ENCODE measurements at regions not wholly inside any gene's neighbourhood (a gene's known extent, or its start where the extent isn't known, plus 50 kb on each side); places are given as distances from the start of the nearest gene placed in this dataset.

GRCh38 chr6:169896826-169897456 is 145.5 kb downstream of the ERMARD start:
- no peak for DNase-seq
- Histone ChIP-seq H3K4me1 (ENCODE audit: control insufficient read depth in 1 of 2, insufficient read depth in 2 of 2, low read depth in 1 of 2, low read length in 1 of 2) (no peaks in the 10 kb centered on the region), H3K79me2 (ENCODE audit: insufficient read depth) (no peaks in the 10 kb centered on the region), H3K9me2 (no peaks in the 10 kb centered on the region), H2AFZ (ENCODE audit: low read depth) (no peak overlapping the region), H3F3A (replicated peaks; ENCODE audit: insufficient read depth) (no peaks in the 10 kb centered on the region), H4K20me1 (ENCODE audit: insufficient read depth) (no peaks in the 10 kb centered on the region), H3K27ac (ENCODE audit: low read depth in 2 of 2, low read length in 1 of 2) (no peak overlapping the region), H3K4me3 (ENCODE audit: low read depth in 2 of 2, low read length in 1 of 2) (no peak overlapping the region), H3K27me3 (ENCODE audit: insufficient read depth) (no peaks in the 10 kb centered on the region), H3K4me2 (no peak overlapping the region), H3K9ac (no peak overlapping the region), H3K9me3 (no peaks in the 10 kb centered on the region), H3K36me3 (replicated peaks in 1 of 2; ENCODE audit: control insufficient read depth in 1 of 2, insufficient read depth in 2 of 2, low read length in 1 of 2) (no peaks in the 10 kb centered on the region)
- WGBS (ENCODE audit: low lambda C conversion rate): 26% methylated on average over 12 of the region's 17 CpGs
- ChIA-PET CTCF (interaction anchor here (1.7 kb wide), 1 partner anchor 13 kb away, joined by 4 read pairs; no protein-coding TSS in a partner anchor), POLR2A (no interaction called here)
- TF ChIP-seq PBX3 (IDR thresholded peaks at IDR 0.05) (no peak), REST (IDR thresholded peaks at IDR 0.05; ENCODE audit: low read depth, low read length) (no peak), EZH2phosphoT487 (IDR thresholded peaks at IDR 0.05; ENCODE audit: borderline replicate concordance, low read depth) (no peak), NFIC (IDR thresholded peaks at IDR 0.05; ENCODE audit: borderline replicate concordance) (no peak), SIN3A (IDR thresholded peaks at IDR 0.05; ENCODE audit: borderline replicate concordance, low read depth, low read length) (no peak), RXRA (IDR thresholded peaks at IDR 0.05; ENCODE audit: borderline replicate concordance, low read depth) (no peak), ZBTB33 (IDR thresholded peaks at IDR 0.05; ENCODE audit: borderline replicate concordance, low read depth) (no peak), TEAD4 (IDR thresholded peaks at IDR 0.05; ENCODE audit: borderline replicate concordance, insufficient read depth) (no peak), TCF12 (IDR thresholded peaks at IDR 0.05) (no peak), GABPA (IDR thresholded peaks at IDR 0.05; ENCODE audit: low read depth) (no peak), USF2 (IDR thresholded peaks at IDR 0.05; ENCODE audit: borderline replicate concordance, low read depth, low read length) (no peak), SMC3 (IDR thresholded peaks at IDR 0.05; ENCODE audit: low read depth, low read length) (no peak), IRF3 (IDR thresholded peaks at IDR 0.05; ENCODE audit: low read depth, low read length) (no peak), GATA2 (CRISPR knock-in tag; IDR thresholded peaks at IDR 0.05) (no peak), CHD2 (IDR thresholded peaks at IDR 0.05; ENCODE audit: low read length, partially characterized antibody) (no peak), EP300 (IDR thresholded peaks at IDR 0.05; ENCODE audit: borderline replicate concordance in 1 of 2, low read depth in 1 of 2, low read length in 1 of 2) (no peak), FOXJ3 (CRISPR knock-in tag; IDR thresholded peaks at IDR 0.05) (no peak), USF1 (IDR thresholded peaks at IDR 0.05; ENCODE audit: borderline replicate concordance, low read depth) (no peak)

All from SK-N-SH (cell line).